ENCODE measurements at regions not wholly inside any gene's neighbourhood (a gene's known extent, or its start where the extent isn't known, plus 50 kb on each side); places are given as distances from the start of the nearest gene placed in this dataset.
A peak's percentile ranks its signal among the peaks of the same experiment; 100 is the strongest.
"Not testable (repeated sequence)": the region's sequence is repeated elsewhere in the genome, so short reads cannot be mapped to it uniquely, and the experiment has no call there.

DNA sequence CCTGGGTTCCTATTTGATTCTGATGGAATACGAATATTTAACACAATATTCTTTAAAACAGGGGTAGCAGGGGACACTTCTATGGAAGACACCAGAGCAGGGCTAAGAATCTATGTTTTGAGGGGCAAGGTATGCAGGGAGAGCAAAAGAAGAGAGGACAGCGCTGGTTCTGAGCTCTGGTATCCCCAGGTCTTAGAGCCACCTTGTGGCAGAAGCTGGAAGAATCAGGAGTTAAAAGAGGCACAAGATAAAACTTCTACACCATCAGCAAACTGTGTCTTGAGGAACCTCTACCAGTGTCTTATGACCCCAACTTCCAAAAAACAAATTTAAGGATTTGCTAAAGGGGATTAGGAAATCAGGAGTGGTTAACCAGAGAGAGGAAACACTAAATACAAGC lies 894.8 kb downstream of the TUBA3C start:
- not testable (repeated sequence) for H3K4me1 ChIP-seq (ENCODE audit: insufficient read depth, low read length, severe bottlenecking); H3K27me3 ChIP-seq (ENCODE audit: insufficient read depth, low read length); H3K27ac ChIP-seq (ENCODE audit: low read depth, low read length, poor library complexity, severe bottlenecking); H2AFZ ChIP-seq (ENCODE audit: low read length); H3K9me3 ChIP-seq (ENCODE audit: low read length); H3F3A ChIP-seq (ENCODE audit: insufficient read depth, low read length); H3K9ac ChIP-seq (ENCODE audit: low read length); H3K9me2 ChIP-seq (ENCODE audit: low read depth, low read length); H3K36me3 ChIP-seq (ENCODE audit: insufficient read depth, low read length); H4K20me1 ChIP-seq (ENCODE audit: insufficient read depth, low read length); H3K4me3 ChIP-seq (ENCODE audit: low read depth, low read length, poor library complexity, severe bottlenecking); H3K4me2 ChIP-seq (ENCODE audit: low read length); H3K79me2 ChIP-seq (ENCODE audit: insufficient read depth, low read length)
- TF ChIP-seq, protein P1, sequence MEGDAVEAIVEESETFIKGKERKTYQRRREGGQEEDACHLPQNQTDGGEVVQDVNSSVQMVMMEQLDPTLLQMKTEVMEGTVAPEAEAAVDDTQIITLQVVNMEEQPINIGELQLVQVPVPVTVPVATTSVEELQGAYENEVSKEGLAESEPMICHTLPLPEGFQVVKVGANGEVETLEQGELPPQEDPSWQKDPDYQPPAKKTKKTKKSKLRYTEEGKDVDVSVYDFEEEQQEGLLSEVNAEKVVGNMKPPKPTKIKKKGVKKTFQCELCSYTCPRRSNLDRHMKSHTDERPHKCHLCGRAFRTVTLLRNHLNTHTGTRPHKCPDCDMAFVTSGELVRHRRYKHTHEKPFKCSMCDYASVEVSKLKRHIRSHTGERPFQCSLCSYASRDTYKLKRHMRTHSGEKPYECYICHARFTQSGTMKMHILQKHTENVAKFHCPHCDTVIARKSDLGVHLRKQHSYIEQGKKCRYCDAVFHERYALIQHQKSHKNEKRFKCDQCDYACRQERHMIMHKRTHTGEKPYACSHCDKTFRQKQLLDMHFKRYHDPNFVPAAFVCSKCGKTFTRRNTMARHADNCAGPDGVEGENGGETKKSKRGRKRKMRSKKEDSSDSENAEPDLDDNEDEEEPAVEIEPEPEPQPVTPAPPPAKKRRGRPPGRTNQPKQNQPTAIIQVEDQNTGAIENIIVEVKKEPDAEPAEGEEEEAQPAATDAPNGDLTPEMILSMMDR (IDR thresholded peaks at IDR 0.05; ENCODE audit: low read length): peak; percentile 6; the same call in 1 of the 2 replicates

DNA sequence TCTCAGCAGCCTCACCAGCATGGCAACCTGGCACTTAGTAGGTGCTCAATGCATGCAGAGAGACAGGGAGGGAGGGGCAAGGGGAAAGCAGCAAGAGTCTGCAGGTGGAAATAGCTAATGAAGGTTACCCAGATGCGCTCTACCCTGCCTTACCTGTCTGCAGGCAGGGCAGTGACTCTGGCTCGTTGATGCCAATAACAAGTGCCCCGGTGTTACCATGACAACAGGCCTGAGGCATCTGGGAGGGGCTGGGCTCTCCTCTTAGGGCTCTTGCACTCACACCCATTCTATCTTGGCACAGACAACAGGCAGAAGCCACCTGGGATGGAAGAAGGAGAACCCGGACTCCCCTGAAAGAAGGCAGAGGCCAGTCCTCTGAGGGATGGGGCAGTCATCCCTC lies 896.0 kb downstream of the TUBA3C start:
- H3K4me3 ChIP-seq (ENCODE audit: low read depth, low read length, poor library complexity, severe bottlenecking): not testable (repeated sequence)

DNA sequence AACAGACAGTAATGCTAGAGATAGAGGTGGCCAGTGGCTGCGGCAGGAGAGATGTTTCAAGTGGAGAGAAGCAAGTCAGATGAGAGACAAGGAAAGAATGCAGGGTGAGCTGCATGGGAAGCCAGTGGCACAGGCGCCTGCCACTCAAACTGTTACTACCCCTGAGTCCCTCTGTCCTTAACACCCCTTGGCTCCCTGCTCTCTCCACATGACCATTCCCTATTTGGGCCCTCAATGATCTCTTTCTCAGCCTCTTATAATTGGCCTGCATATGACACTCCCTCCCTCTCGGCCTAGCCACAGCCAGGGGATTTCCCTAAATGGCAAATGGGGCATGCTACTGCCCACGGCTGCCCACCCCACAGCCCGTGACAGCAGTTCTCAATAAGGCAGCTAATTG lies 897.6 kb downstream of the TUBA3C start:
- not testable (repeated sequence) for H3K4me3 ChIP-seq (ENCODE audit: low read depth, low read length, poor library complexity, severe bottlenecking); H3K27me3 ChIP-seq (ENCODE audit: insufficient read depth, low read length); H3K27ac ChIP-seq (ENCODE audit: low read depth, low read length, poor library complexity, severe bottlenecking); H3K9me3 ChIP-seq (ENCODE audit: low read length); H3K9me2 ChIP-seq (ENCODE audit: low read depth, low read length); H3K4me1 ChIP-seq (ENCODE audit: insufficient read depth, low read length, severe bottlenecking); H3F3A ChIP-seq (ENCODE audit: insufficient read depth, low read length); H2AFZ ChIP-seq (ENCODE audit: low read length); H3K79me2 ChIP-seq (ENCODE audit: insufficient read depth, low read length); H4K20me1 ChIP-seq (ENCODE audit: insufficient read depth, low read length); H3K36me3 ChIP-seq (ENCODE audit: insufficient read depth, low read length); H3K9ac ChIP-seq (ENCODE audit: low read length); H3K4me2 ChIP-seq (ENCODE audit: low read length)

More for the DNA sequence above, 896.0 kb downstream of the TUBA3C start:
- not testable (repeated sequence) for H3K9me3 ChIP-seq (ENCODE audit: low read length); H4K20me1 ChIP-seq (ENCODE audit: insufficient read depth, low read length); H3K27ac ChIP-seq (ENCODE audit: low read depth, low read length, poor library complexity, severe bottlenecking); H3K9ac ChIP-seq (ENCODE audit: low read length); H3K36me3 ChIP-seq (ENCODE audit: insufficient read depth, low read length); H3K27me3 ChIP-seq (ENCODE audit: insufficient read depth, low read length); H3K9me2 ChIP-seq (ENCODE audit: low read depth, low read length); H3K4me1 ChIP-seq (ENCODE audit: insufficient read depth, low read length, severe bottlenecking); H3K79me2 ChIP-seq (ENCODE audit: insufficient read depth, low read length); H2AFZ ChIP-seq (ENCODE audit: low read length); H3F3A ChIP-seq (ENCODE audit: insufficient read depth, low read length); H3K4me2 ChIP-seq (ENCODE audit: low read length)

DNA sequence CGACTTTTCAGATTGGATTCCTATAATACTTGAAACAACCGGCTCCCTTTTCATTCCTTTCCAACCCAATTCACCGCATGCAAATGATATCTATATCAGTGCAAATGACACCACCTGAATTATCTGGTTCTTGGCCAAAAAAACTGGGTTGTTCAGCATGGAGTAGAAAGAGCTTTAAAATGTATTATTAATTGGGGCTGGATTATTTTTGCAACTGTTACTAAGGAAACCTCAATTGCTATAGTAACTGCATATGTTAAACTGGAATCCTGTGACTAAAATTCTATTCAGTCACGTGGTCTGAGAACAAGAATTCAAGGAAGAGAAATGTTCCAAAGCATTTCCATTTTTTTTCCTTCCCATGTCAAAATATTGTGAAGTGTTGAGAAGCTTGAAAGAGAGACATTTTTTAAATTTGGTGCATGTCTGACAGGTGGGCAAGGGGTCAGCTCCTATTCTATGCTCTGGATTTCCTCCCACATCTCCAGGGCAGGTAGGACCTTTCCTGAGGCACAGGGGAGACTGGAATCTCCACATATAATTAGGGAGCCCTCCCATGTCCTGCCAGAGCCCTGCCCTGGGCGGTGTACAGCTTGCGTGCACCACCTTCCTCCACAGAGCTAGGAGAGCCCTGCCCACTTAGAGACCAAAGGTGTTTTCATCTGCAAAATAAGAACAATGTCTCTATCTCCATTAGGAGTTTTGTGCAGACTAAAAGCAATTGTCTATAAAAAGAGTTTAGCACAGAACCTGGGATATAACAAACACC lies 899.6 kb downstream of the TUBA3C start:
- H3K4me3 ChIP-seq (ENCODE audit: low read depth, low read length, poor library complexity, severe bottlenecking); H3K79me2 ChIP-seq (ENCODE audit: insufficient read depth, low read length); H3K9ac ChIP-seq (ENCODE audit: low read length); H3K4me2 ChIP-seq (ENCODE audit: low read length); H3F3A ChIP-seq (ENCODE audit: insufficient read depth, low read length); H2AFZ ChIP-seq (ENCODE audit: low read length); H4K20me1 ChIP-seq (ENCODE audit: insufficient read depth, low read length); H3K9me2 ChIP-seq (ENCODE audit: low read depth, low read length); H3K9me3 ChIP-seq (ENCODE audit: low read length); H3K4me1 ChIP-seq (ENCODE audit: insufficient read depth, low read length, severe bottlenecking); H3K27ac ChIP-seq (ENCODE audit: low read depth, low read length, poor library complexity, severe bottlenecking); H3K36me3 ChIP-seq (ENCODE audit: insufficient read depth, low read length); H3K27me3 ChIP-seq (ENCODE audit: insufficient read depth, low read length): not testable (repeated sequence)

DNA sequence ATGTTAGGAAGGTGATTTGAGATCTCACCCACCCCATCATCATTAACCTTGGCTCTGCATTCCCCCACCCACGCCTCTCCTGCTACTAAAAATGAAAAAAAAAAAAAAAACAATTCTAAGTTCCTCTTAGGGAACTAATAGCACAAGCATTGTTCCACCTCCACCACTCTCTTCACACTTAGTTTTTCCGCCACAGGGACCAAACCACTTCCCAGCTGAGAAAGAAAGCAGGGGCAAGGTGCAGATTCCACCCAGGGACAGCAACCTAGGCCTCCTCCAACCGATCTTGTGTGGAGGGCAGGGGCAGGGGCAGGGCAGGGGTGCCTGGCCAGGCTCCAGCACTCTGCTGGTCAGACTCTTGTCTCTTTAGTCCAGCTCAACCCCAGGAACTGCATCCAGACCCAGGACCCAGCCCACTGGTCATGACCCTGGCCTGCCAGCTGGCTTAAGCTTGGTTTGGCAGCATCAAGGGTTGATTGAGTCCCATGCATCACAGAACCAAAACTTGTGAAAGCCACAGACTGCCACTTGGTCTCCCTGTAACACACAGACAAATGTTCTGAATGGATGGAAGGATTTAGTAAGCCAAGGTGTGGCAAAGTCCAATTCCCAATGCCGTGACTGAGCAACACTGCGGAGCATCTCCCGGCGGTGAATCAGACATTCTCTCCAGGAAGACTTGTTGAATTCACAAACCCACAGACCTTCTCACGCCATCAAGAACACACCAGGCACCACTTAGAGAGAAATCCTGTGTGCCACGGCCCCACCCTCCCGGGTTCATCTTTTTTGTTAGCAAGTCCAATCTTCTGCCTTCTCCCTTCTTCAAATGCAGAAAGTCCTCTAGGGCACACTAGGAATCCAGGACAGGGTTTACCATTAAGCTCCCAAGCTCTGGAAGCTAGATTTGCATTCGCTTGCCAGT lies 900.5 kb downstream of the TUBA3C start:
- H4K20me1 ChIP-seq (ENCODE audit: insufficient read depth, low read length); H3K27me3 ChIP-seq (ENCODE audit: insufficient read depth, low read length); H3F3A ChIP-seq (ENCODE audit: insufficient read depth, low read length); H3K4me1 ChIP-seq (ENCODE audit: insufficient read depth, low read length, severe bottlenecking); H3K79me2 ChIP-seq (ENCODE audit: insufficient read depth, low read length); H3K4me3 ChIP-seq (ENCODE audit: low read depth, low read length, poor library complexity, severe bottlenecking); H3K4me2 ChIP-seq (ENCODE audit: low read length); H3K9me3 ChIP-seq (ENCODE audit: low read length); H3K9me2 ChIP-seq (ENCODE audit: low read depth, low read length); H3K36me3 ChIP-seq (ENCODE audit: insufficient read depth, low read length); H2AFZ ChIP-seq (ENCODE audit: low read length); H3K9ac ChIP-seq (ENCODE audit: low read length); H3K27ac ChIP-seq (ENCODE audit: low read depth, low read length, poor library complexity, severe bottlenecking): not testable (repeated sequence)

DNA sequence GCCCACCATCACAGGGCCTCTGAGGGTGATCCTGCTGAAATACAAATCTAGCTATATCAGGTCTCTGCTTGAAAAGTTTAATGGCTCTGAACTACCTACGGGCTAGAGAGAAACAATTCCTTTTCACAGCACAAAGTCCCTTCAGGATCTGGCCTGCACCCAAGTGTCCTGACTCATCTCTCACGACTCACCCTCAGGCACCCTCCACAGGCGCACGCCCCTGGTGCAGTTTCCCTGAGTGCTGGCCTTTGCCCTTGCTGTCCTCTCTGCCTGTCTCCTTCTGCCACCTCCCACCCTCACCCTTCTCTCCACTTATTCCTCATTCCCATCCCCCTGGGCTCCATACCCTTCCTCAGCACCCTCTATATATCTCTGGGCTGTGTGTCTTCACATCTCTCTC lies 901.7 kb downstream of the TUBA3C start:
- not testable (repeated sequence) for H3K36me3 ChIP-seq (ENCODE audit: insufficient read depth, low read length); H3K9me3 ChIP-seq (ENCODE audit: low read length); H3F3A ChIP-seq (ENCODE audit: insufficient read depth, low read length); H3K9ac ChIP-seq (ENCODE audit: low read length); H2AFZ ChIP-seq (ENCODE audit: low read length); H3K27ac ChIP-seq (ENCODE audit: low read depth, low read length, poor library complexity, severe bottlenecking); H3K79me2 ChIP-seq (ENCODE audit: insufficient read depth, low read length); H4K20me1 ChIP-seq (ENCODE audit: insufficient read depth, low read length); H3K4me2 ChIP-seq (ENCODE audit: low read length); H3K27me3 ChIP-seq (ENCODE audit: insufficient read depth, low read length); H3K4me1 ChIP-seq (ENCODE audit: insufficient read depth, low read length, severe bottlenecking); H3K9me2 ChIP-seq (ENCODE audit: low read depth, low read length); H3K4me3 ChIP-seq (ENCODE audit: low read depth, low read length, poor library complexity, severe bottlenecking)

DNA sequence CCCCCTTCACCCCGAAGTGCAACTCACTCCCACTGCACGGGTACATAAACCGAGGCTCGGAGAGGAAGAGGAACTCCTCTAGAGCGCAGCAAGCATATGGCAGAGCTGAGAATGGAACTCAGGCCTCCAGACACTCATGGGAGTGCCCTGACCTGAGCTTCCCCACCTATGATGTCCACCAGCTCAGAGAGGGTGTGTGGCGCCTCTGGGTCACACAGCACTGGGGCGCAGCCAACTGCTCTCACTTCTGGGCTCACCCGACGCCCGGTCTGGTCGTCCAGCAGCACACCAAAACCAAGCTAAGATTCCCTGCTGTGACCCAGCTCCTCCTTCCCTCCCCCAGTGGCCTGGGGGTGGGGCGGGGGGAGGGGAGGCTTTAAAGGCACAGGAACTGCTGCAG lies 904.3 kb downstream of the TUBA3C start:
- not testable (repeated sequence) for H3K9me2 ChIP-seq (ENCODE audit: low read depth, low read length); H3K4me1 ChIP-seq (ENCODE audit: insufficient read depth, low read length, severe bottlenecking); H3F3A ChIP-seq (ENCODE audit: insufficient read depth, low read length); H3K79me2 ChIP-seq (ENCODE audit: insufficient read depth, low read length); H3K9ac ChIP-seq (ENCODE audit: low read length); H3K27ac ChIP-seq (ENCODE audit: low read depth, low read length, poor library complexity, severe bottlenecking); H3K27me3 ChIP-seq (ENCODE audit: insufficient read depth, low read length); H2AFZ ChIP-seq (ENCODE audit: low read length); H3K4me2 ChIP-seq (ENCODE audit: low read length); H4K20me1 ChIP-seq (ENCODE audit: insufficient read depth, low read length); H3K36me3 ChIP-seq (ENCODE audit: insufficient read depth, low read length); H3K4me3 ChIP-seq (ENCODE audit: low read depth, low read length, poor library complexity, severe bottlenecking); H3K9me3 ChIP-seq (ENCODE audit: low read length)

Data from OCI-LY1 (cell line).